Upper lobe of left lung (tissue), 4 donors: ENCODE measurements at regions not wholly inside any gene's neighbourhood (a gene's known extent, or its start where the extent isn't known, plus 50 kb on each side); places are given as distances from the start of the nearest gene placed in this dataset.

Source experiments
- EP300 ChIP-seq, 4 donors: sonication (generic); formaldehyde crosslinking; IDR thresholded peaks; one replicate each; pipeline ENCODE4 v1.5.1; 2017; ENCODE audit warnings: antibody characterized with exemption in 4 of 4, control low read depth in 2 of 4
- POLR2A ChIP-seq, 4 donors: fragments of 450-650 bp; IDR thresholded peaks; one replicate each; pipeline ENCODE4 v1.5.1; 2016 to 2017; ENCODE audit warnings: antibody characterized with exemption in 4 of 4, mild to moderate bottlenecking in 2 of 4
- POLR2AphosphoS5 ChIP-seq, 2 donors: sonication (generic); formaldehyde crosslinking; IDR thresholded peaks; one replicate each; pipeline ENCODE4 v1.5.1; 2017; ENCODE audit warnings: antibody characterized with exemption in 2 of 2
- TF ChIP-seq, protein P1 (sequence below), 6 experiments: fragments of 450-650 bp in 4 of 6; fragments of 200-600 bp in 2 of 6; sonication (generic) in 2 of 6; IDR thresholded peaks; one replicate each; pipeline ENCODE4 v1.5.1; 2016 to 2019; ENCODE audit warnings: antibody characterized with exemption in 6 of 6

DNA sequence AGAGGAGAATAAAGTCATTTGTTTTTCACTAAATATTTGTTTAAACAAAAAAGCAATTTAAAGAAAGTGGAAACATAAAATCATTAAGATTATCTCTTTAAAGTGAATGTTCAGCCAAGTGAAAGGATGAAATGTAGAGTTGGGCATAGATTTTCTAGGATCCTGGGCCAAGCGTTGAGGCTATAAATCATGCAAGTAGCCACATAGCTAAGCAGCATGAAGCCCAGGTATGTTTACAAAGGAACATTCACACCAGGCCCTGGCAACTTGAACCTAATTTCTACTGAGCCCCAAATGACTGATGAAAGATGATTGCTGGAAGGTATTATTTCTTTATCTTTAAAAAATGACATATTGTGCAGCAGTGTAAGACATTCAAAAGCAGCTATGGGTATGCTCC, 461.8 kb downstream of the MAT2B start:
- no peak for TF ChIP-seq POLR2A (IDR thresholded peaks at IDR 0.05)
- no peak for TF ChIP-seq EP300 (IDR thresholded peaks at IDR 0.05)
- TF ChIP-seq, protein P1, sequence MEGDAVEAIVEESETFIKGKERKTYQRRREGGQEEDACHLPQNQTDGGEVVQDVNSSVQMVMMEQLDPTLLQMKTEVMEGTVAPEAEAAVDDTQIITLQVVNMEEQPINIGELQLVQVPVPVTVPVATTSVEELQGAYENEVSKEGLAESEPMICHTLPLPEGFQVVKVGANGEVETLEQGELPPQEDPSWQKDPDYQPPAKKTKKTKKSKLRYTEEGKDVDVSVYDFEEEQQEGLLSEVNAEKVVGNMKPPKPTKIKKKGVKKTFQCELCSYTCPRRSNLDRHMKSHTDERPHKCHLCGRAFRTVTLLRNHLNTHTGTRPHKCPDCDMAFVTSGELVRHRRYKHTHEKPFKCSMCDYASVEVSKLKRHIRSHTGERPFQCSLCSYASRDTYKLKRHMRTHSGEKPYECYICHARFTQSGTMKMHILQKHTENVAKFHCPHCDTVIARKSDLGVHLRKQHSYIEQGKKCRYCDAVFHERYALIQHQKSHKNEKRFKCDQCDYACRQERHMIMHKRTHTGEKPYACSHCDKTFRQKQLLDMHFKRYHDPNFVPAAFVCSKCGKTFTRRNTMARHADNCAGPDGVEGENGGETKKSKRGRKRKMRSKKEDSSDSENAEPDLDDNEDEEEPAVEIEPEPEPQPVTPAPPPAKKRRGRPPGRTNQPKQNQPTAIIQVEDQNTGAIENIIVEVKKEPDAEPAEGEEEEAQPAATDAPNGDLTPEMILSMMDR (IDR thresholded peaks at IDR 0.05): no peak
- no peak for TF ChIP-seq POLR2AphosphoS5 (IDR thresholded peaks at IDR 0.05)
